HEK293T (cell line): ENCODE measurements at regions not wholly inside any gene's neighbourhood (a gene's known extent, or its start where the extent isn't known, plus 50 kb on each side); places are given as distances from the start of the nearest gene placed in this dataset.

Source experiments
- CTCF ChIA-PET: fragments of 350-600 bp; formaldehyde crosslinking; extraction: SDS; loops from one replicate; lab custom pipeline; 2021; ENCODE audit warnings: antibody characterized with exemption, inconsistent platforms; lab: Yijun Ruan, JAX
- POLR2A ChIA-PET: fragments of 350-600 bp; formaldehyde crosslinking; extraction: SDS; loops from one replicate; lab custom pipeline; 2020; ENCODE audit warnings: antibody characterized with exemption, inconsistent platforms; lab: Yijun Ruan, JAX
- DNase-seq: peaks from one replicate; pipeline ENCODE4 v3.0.0; 2012; ENCODE audit warnings: mixed read lengths; ENCODE audit errors: extremely low spot score
- ARNT ChIP-seq: fragments of 450-650 bp; IDR thresholded peaks from 2 replicates; pipeline ENCODE4 v1.6.1; 2017; ENCODE audit warnings: mild to moderate bottlenecking
- BHLHE40 ChIP-seq: fragments of 450-650 bp; IDR thresholded peaks from 2 replicates; pipeline ENCODE4 v1.6.1; 2016; ENCODE audit warnings: mild to moderate bottlenecking, moderate library complexity, borderline replicate concordance
- CTBP1 ChIP-seq: fragments of 450-650 bp; IDR thresholded peaks from 2 replicates; pipeline ENCODE4 v1.6.1; 2016; ENCODE audit warnings: borderline replicate concordance
- ELF4 ChIP-seq: fragments of 450-650 bp; IDR thresholded peaks from 2 replicates; pipeline ENCODE4 v1.6.1; 2017; ENCODE audit warnings: antibody characterized with exemption
- FOXA1 ChIP-seq: fragments of 450-650 bp; IDR thresholded peaks from 2 replicates; pipeline ENCODE4 v1.6.1; 2016; ENCODE audit warnings: mild to moderate bottlenecking
- FOXK2 ChIP-seq: fragments of 450-650 bp; IDR thresholded peaks from 2 replicates; pipeline ENCODE4 v1.6.1; 2016; ENCODE audit warnings: mild to moderate bottlenecking
- FOXM1 ChIP-seq: fragments of 450-650 bp; IDR thresholded peaks from 2 replicates; pipeline ENCODE4 v1.6.1; 2017; ENCODE audit warnings: mild to moderate bottlenecking, borderline replicate concordance
- HDGF ChIP-seq: fragments of 450-650 bp; IDR thresholded peaks from 2 replicates; pipeline ENCODE4 v1.6.1; 2017; ENCODE audit warnings: antibody characterized with exemption, borderline replicate concordance
- L3MBTL2 ChIP-seq: fragments of 450-650 bp; conservative IDR thresholded peaks from 2 replicates; pipeline ENCODE4 v1.6.1; 2016; ENCODE audit warnings: mild to moderate bottlenecking
- LEF1 ChIP-seq: fragments of 450-650 bp; IDR thresholded peaks from 2 replicates; pipeline ENCODE4 v1.6.1; 2017; ENCODE audit warnings: mild to moderate bottlenecking, borderline replicate concordance
- NFRKB ChIP-seq: fragments of 450-650 bp; IDR thresholded peaks from 2 replicates; pipeline ENCODE4 v1.6.1; 2016; ENCODE audit warnings: mild to moderate bottlenecking, moderate library complexity
- PKNOX1 ChIP-seq: fragments of 450-650 bp; IDR thresholded peaks from 2 replicates; pipeline ENCODE4 v1.6.1; 2016
- SP1 ChIP-seq: fragments of 450-650 bp; IDR thresholded peaks from 2 replicates; pipeline ENCODE4 v1.6.1; 2017
- SUZ12 ChIP-seq: fragments of 450-650 bp; IDR thresholded peaks from 2 replicates; pipeline ENCODE4 v1.6.1; 2016; ENCODE audit warnings: mild to moderate bottlenecking
- TARDBP ChIP-seq: fragments of 450-650 bp; IDR thresholded peaks from 2 replicates; pipeline ENCODE4 v1.6.1; 2016
- ZNF384 ChIP-seq: fragments of 450-650 bp; IDR thresholded peaks from 2 replicates; pipeline ENCODE4 v1.6.1; 2016

- no peak for TF ChIP-seq ELF4
- no peak for TF ChIP-seq L3MBTL2
- no peak for TF ChIP-seq FOXK2
- no peak for TF ChIP-seq ZNF384
- TF ChIP-seq ARNT: no peak
- no peak for TF ChIP-seq NFRKB
- TF ChIP-seq PKNOX1: no peak
- no peak for TF ChIP-seq CTBP1
- no peak for DNase-seq
- POLR2A ChIA-PET: no interaction called here
- CTCF ChIA-PET: no interaction called here
Observed at GRCh38 chr10:71069909-71070666, 142.3 kb upstream of the UNC5B start.

DNA sequence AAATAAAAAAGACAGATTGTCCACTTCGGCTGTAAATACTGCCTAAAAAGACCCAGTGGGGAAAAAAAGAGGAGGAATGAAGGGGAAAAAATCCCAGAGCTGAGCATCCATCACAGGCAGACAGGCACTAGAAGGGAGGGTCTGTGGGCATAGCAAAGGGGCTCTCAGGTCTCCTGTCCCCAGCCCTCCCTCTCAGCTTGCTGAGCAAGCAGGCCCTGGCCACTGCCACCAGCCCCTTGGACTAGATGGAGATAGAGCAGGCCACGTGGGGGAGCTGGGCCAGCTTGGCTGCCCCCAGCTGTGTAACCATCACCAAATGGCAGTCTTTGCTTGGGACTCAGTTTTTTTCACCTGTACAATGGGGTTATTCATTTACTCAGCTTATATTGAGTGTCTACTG is 141.6 kb upstream of the UNC5B start:
- CTCF ChIA-PET: no interaction called here
- POLR2A ChIA-PET: no interaction called here
- TF ChIP-seq LEF1: no peak
- no peak for TF ChIP-seq SUZ12
- no peak for TF ChIP-seq CTBP1
- no peak for TF ChIP-seq ELF4
- TF ChIP-seq SP1: no peak
- TF ChIP-seq FOXA1: no peak
- TF ChIP-seq FOXK2: no peak
- TF ChIP-seq ZNF384: no peak
- TF ChIP-seq TARDBP: no peak
- no peak for TF ChIP-seq BHLHE40
- TF ChIP-seq FOXM1: no peak
- no peak for TF ChIP-seq NFRKB
- TF ChIP-seq ARNT: no peak
- TF ChIP-seq HDGF: no peak
- no peak for DNase-seq

DNA sequence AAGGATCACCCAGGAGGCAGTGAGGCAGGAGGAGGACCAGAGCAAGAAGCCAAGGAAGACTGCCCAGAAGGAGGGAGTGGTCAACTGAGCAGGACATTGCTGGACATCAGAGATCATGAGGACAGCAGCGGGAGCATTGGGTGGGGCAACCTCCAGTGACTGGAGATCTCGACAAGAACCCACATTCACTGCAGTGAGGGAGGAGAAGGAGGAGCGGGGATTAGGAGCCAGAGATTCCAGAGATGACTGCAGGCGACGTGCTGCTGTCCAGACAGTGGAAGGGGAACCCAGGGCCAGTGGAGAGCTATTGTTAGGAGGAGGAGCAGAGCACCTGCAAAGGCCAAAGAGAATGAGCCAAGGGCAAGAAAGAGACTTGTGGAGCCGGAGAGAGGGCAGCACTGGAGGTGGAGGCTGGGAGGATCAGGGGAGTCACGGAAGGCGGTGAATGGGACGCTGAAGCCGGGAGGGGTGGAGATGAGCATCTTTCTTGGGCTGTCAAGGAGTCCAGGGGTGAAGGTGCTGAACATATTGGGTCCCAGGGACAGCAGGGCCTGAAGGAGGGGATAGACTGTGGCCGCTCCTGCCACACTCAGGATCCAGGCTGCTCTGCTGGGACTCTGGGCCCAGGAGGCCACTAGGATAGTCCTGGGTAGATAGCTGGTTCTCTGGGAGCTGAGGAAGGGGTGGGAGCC is 140.1 kb upstream of the UNC5B start:
- DNase-seq: no peak
- CTCF ChIA-PET: interaction anchor here (1.9 kb wide), 1 partner anchor 8 kb away, joined by 7 read pairs; no protein-coding TSS in a partner anchor
- no peak for TF ChIP-seq TARDBP
- no peak for TF ChIP-seq HDGF
- no peak for TF ChIP-seq SUZ12
- TF ChIP-seq FOXM1: no peak
- no peak for TF ChIP-seq BHLHE40
- no peak for TF ChIP-seq LEF1
- no peak for TF ChIP-seq SP1
- no peak for TF ChIP-seq ARNT
- no peak for TF ChIP-seq NFRKB
- no peak for TF ChIP-seq ZNF384
- TF ChIP-seq L3MBTL2: no peak
- TF ChIP-seq ELF4: no peak
- POLR2A ChIA-PET: no interaction called here

- ChIA-PET CTCF (interaction anchor here (1.9 kb wide), 1 partner anchor 9 kb away, joined by 7 read pairs; no protein-coding TSS in a partner anchor), POLR2A (no interaction called here)
- TF ChIP-seq SUZ12: no peak
- TF ChIP-seq HDGF: no peak
- TF ChIP-seq TARDBP: no peak
- TF ChIP-seq NFRKB: no peak
- no peak for TF ChIP-seq SP1
- no peak for TF ChIP-seq FOXM1
- TF ChIP-seq FOXK2: no peak
- TF ChIP-seq ZNF384: no peak
- TF ChIP-seq LEF1: no peak
- no peak for TF ChIP-seq FOXA1
- TF ChIP-seq CTBP1: no peak
- no peak for TF ChIP-seq ELF4
- no peak for TF ChIP-seq ARNT
- no peak for TF ChIP-seq L3MBTL2
- no peak for DNase-seq
Observed at GRCh38 chr10:71072823-71073210, 139.6 kb upstream of the UNC5B start.

DNA sequence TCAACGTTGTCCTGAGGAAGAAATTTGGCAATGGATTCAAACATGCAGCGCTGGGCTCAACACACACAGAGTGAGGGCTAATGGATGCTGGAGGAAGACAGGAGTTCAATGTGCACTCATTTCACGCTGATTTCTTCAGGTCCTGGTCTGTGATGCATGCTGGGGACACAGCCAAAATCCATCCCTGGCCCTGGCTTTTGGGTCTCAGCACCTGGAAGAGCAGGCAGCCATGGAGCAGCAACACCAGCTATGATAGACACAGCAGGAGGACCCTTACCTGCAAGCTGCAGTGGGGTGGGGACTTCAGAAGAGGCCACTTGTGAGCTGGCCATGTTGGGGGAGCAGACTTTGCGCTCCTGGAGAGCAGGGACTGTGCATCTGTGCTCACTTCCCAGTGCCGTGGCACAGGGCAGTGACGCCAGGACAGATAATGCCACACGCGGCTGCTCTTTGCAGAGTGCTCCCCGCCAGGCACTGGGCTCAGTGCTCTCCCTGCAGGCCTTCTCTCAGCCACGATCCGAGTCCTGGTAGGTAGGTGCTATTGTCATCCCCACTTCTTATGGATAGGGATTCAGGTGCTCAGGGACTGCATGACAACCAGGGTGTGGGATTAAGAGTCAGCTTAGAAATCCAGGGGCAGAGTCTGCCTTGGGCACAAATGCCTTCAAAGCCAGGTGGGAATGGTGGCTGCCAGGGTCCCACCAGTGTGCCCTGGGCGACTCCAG is 138.8 kb upstream of the UNC5B start:
- no peak for TF ChIP-seq NFRKB
- TF ChIP-seq L3MBTL2: no peak
- no peak for TF ChIP-seq FOXM1
- no peak for TF ChIP-seq PKNOX1
- no peak for TF ChIP-seq FOXK2
- ChIA-PET POLR2A (no interaction called here), CTCF (interaction anchor here (1.9 kb wide), 1 partner anchor 10 kb away, joined by 7 read pairs; no protein-coding TSS in a partner anchor)
- DNase-seq: no peak

DNA sequence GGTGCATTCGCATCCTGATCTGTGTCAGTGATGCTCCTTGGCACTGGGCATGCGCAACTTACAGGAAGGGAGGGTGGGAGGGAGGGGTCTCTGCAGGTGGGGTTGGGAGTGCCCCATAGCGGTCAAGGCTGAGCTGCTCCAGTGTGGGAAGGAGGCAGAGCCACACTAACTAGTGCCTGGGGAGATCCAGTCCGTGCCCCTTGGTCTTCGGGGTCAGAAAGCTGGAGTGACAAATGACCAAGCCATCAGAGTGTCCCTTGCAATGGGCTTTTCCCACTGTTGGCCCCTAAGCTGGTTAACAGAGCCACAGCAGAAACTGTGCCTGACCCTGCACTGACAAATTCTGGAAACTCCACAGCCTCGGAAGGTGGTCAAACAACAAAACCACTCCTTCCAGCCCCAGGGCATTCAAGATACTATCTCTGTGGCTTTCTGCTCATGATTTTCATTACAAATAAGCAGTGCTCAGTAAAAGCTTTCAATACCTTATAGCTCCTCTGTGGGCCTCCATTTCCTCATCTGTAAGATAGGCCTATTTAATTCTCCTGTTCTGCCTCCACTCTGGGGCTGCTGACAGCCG is 138.1 kb upstream of the UNC5B start:
- TF ChIP-seq LEF1: no peak
- TF ChIP-seq ELF4: no peak
- no peak for TF ChIP-seq SUZ12
- TF ChIP-seq PKNOX1: no peak
- TF ChIP-seq BHLHE40: no peak
- no peak for TF ChIP-seq FOXK2
- no peak for TF ChIP-seq FOXM1
- TF ChIP-seq ZNF384: no peak
- no peak for TF ChIP-seq SP1
- no peak for TF ChIP-seq HDGF
- no peak for TF ChIP-seq ARNT
- TF ChIP-seq CTBP1: no peak
- no peak for TF ChIP-seq L3MBTL2
- no peak for DNase-seq
- CTCF ChIA-PET: interaction anchor here (1.9 kb wide), 1 partner anchor 10 kb away, joined by 7 read pairs; no protein-coding TSS in a partner anchor
- POLR2A ChIA-PET: no interaction called here
